ENCODE measurements at regions not wholly inside any gene's neighbourhood (a gene's known extent, or its start where the extent isn't known, plus 50 kb on each side); places are given as distances from the start of the nearest gene placed in this dataset.
"Not testable (repeated sequence)": the region's sequence is repeated elsewhere in the genome, so short reads cannot be mapped to it uniquely, and the experiment has no call there.

GRCh38 chr12:89289720-89290119, 62.6 kb downstream of the DUSP6 start:
- FAIRE-seq, result no peak

GRCh38 chr12:89288959-89289358, 63.3 kb downstream of the DUSP6 start:
- FAIRE-seq, result no peak

- no peak for FAIRE-seq
Observed at GRCh38 chr12:89286501-89286900, 65.8 kb downstream of the DUSP6 start.

- FAIRE-seq, result no peak
Observed at GRCh38 chr12:89281539-89281867, 70.8 kb downstream of the DUSP6 start.

- no peak for FAIRE-seq
Observed at GRCh38 chr12:89280833-89281538, 71.3 kb downstream of the DUSP6 start.

GRCh38 chr12:89279499-89279898, 72.8 kb downstream of the DUSP6 start:
- FAIRE-seq, result no peak

- FAIRE-seq, result no peak
Observed at GRCh38 chr12:89278862-89279261, 73.4 kb downstream of the DUSP6 start.

GRCh38 chr12:89278169-89278568, 74.1 kb downstream of the DUSP6 start:
- FAIRE-seq, result no peak

- FAIRE-seq, result no peak
Observed at GRCh38 chr12:89276860-89277259, 75.4 kb downstream of the DUSP6 start.

GRCh38 chr12:89273525-89273924, 78.8 kb downstream of the DUSP6 start:
- FAIRE-seq, result no peak

GRCh38 chr12:89270548-89270947, 81.8 kb downstream of the DUSP6 start:
- no peak for FAIRE-seq

- no peak for FAIRE-seq
Observed at GRCh38 chr12:89269174-89269573, 83.1 kb downstream of the DUSP6 start.

GRCh38 chr12:89267404-89267803, 84.9 kb downstream of the DUSP6 start:
- FAIRE-seq, result no peak

- FAIRE-seq, result not testable (repeated sequence)
Observed at GRCh38 chr12:89266574-89267188, 85.6 kb downstream of the DUSP6 start.

- FAIRE-seq, result no peak
Observed at GRCh38 chr12:89264837-89265236, 87.5 kb downstream of the DUSP6 start.

- FAIRE-seq, result no peak
Observed at GRCh38 chr12:89263900-89264299, 88.4 kb downstream of the DUSP6 start.

- no peak for FAIRE-seq
Observed at GRCh38 chr12:89262855-89263552, 89.3 kb downstream of the DUSP6 start.

- no peak for FAIRE-seq
Observed at GRCh38 chr12:89261982-89262381, 90.3 kb downstream of the DUSP6 start.

GRCh38 chr12:89260841-89261637, 91.3 kb downstream of the DUSP6 start:
- FAIRE-seq, result no peak

GRCh38 chr12:89259821-89260220, 92.5 kb downstream of the DUSP6 start:
- FAIRE-seq, result no peak

- FAIRE-seq, result no peak
Observed at GRCh38 chr12:89258240-89258969, 93.9 kb downstream of the DUSP6 start.

GRCh38 chr12:89257340-89257739, 95.0 kb downstream of the DUSP6 start:
- no peak for FAIRE-seq

- no peak for FAIRE-seq
Observed at GRCh38 chr12:89256060-89256459, 96.2 kb downstream of the DUSP6 start.
